ENCODE measurements at regions not wholly inside any gene's neighbourhood (a gene's known extent, or its start where the extent isn't known, plus 50 kb on each side); places are given as distances from the start of the nearest gene placed in this dataset.

DNA sequence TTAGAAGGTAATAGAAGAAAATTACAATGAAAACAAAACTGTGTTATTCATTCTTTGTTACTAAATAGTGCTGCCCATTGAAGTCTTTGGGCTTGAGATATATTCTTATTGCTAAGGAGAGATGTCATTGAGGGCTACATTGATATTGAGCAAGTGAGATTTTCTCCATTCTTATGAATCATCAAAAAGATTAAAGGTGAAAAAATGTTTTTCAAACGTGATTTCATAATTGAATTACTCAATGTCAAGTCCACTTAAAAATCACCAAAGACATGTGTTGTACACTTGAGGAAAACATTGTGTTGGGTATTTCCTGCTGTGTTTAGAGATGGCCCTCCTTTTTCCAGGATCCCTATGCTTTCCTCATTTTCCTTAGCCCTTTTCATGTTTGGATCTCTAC, 448.1 kb downstream of the NFIB start:
- Mint-ChIP-seq H3K27me3 (ENCODE audit: low read depth) (no peaks in the 10 kb centered on the region), H3K4me3 (no peak overlapping the region), H3K27ac (no peak overlapping the region), H3K36me3 (peaks cover 1% of the 10 kb centered on the region), H3K4me1 (peaks cover 26% of the 10 kb centered on the region), H3K9me3 (peaks cover 20% of the 10 kb centered on the region)
- no peak for DNase-seq (ENCODE audit: low spot score in 2 of 2, unreplicated experiment in 2 of 2)
- TF ChIP-seq CTCF (IDR thresholded peaks at IDR 0.05; ENCODE audit: unreplicated experiment): no peak

- no peak for TF ChIP-seq CTCF (IDR thresholded peaks at IDR 0.05; ENCODE audit: unreplicated experiment)
- no peak overlapping the region for H3K4me3 Mint-ChIP-seq
- no peaks in the 10 kb centered on the region for H3K9me3 Mint-ChIP-seq
- no peak for DNase-seq (ENCODE audit: low spot score in 2 of 2, unreplicated experiment in 2 of 2)
- H3K36me3 Mint-ChIP-seq: no peaks in the 10 kb centered on the region
- H3K27ac Mint-ChIP-seq: peak overlapping the region; percentile 88
- H3K27me3 Mint-ChIP-seq (ENCODE audit: low read depth): no peaks in the 10 kb centered on the region
- H3K4me1 Mint-ChIP-seq: peaks cover 40% of the 10 kb centered on the region
Observed at GRCh38 chr9:13863112-13863511, 450.8 kb downstream of the NFIB start.

DNA sequence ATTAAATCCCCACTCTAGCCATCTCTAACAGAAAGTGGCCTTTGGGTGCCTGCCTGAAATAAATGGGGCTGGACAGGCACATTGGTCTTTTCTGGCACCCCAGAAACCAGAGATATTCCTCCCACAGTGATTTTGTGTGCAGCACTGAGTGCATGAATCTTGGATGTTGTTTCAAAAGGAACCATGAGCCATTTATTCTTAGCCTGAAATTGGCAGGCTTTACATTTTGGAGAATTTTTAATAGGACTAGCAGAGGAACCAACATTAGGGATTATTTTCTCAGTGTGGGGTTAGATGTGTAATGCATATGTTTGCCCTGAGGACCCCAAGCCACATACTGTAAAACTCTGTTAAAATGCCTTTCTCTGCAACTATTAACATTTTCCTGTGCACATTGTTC, 451.3 kb downstream of the NFIB start:
- no peak for TF ChIP-seq CTCF (IDR thresholded peaks at IDR 0.05; ENCODE audit: unreplicated experiment)
- DNase-seq (ENCODE audit: low spot score in 2 of 2, unreplicated experiment in 2 of 2): no peak
- Mint-ChIP-seq H3K4me3 (no peak overlapping the region), H3K36me3 (no peaks in the 10 kb centered on the region), H3K9me3 (no peaks in the 10 kb centered on the region), H3K27me3 (ENCODE audit: low read depth) (no peaks in the 10 kb centered on the region), H3K4me1 (peaks cover 40% of the 10 kb centered on the region), H3K27ac (peak overlapping the region; percentile 88)

GRCh38 chr9:13860946-13861640, 452.8 kb downstream of the NFIB start:
- H3K4me3 Mint-ChIP-seq: no peak overlapping the region
- no peak for TF ChIP-seq CTCF (IDR thresholded peaks at IDR 0.05; ENCODE audit: unreplicated experiment)

DNA sequence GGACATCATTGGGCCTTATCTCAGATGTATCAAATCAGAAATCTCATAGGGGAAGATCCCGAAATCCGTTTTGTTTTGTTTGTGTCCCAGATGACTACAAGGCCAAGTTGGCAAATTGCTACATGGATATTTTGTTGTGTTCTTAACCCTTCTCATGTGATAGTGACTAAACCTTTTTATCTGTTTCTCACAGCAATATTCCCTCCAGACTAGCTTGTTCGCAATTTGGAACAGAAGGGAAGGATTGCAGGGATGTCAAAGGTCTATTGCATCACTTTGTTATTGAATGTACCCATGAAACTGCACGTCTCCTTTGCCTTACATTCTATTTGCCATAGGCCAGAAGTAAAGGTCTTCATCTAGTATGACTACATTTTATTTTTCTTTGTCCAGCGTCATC, 453.9 kb downstream of the NFIB start:
- no peak overlapping the region for H3K27ac Mint-ChIP-seq
- H3K27me3 Mint-ChIP-seq (ENCODE audit: low read depth): no peaks in the 10 kb centered on the region
- no peak for TF ChIP-seq CTCF (IDR thresholded peaks at IDR 0.05; ENCODE audit: unreplicated experiment)
- DNase-seq (ENCODE audit: low spot score in 2 of 2, unreplicated experiment in 2 of 2): no peak
- peaks cover 40% of the 10 kb centered on the region for H3K4me1 Mint-ChIP-seq
- H3K9me3 Mint-ChIP-seq: peaks cover 5% of the 10 kb centered on the region
- H3K36me3 Mint-ChIP-seq: no peaks in the 10 kb centered on the region
- no peak overlapping the region for H3K4me3 Mint-ChIP-seq

More at GRCh38 chr9:13860946-13861640, 452.8 kb downstream of the NFIB start:
- peaks cover 5% of the 10 kb centered on the region for H3K9me3 Mint-ChIP-seq
- H3K27ac Mint-ChIP-seq: no peak overlapping the region
- no peaks in the 10 kb centered on the region for H3K27me3 Mint-ChIP-seq (ENCODE audit: low read depth)
- H3K4me1 Mint-ChIP-seq: peaks cover 40% of the 10 kb centered on the region
- no peaks in the 10 kb centered on the region for H3K36me3 Mint-ChIP-seq
- no peak for DNase-seq (ENCODE audit: low spot score in 2 of 2, unreplicated experiment in 2 of 2)
